HG03571 (cell line): ENCODE measurements at regions not wholly inside any gene's neighbourhood (a gene's known extent, or its start where the extent isn't known, plus 50 kb on each side); places are given as distances from the start of the nearest gene placed in this dataset.

Source experiments
- ATAC-seq: cut with Tn5 transposase; IDR thresholded peaks from one replicate; pipeline ENCODE4 v1.9.1; 2021; ENCODE audit not compliant: unreplicated experiment

DNA sequence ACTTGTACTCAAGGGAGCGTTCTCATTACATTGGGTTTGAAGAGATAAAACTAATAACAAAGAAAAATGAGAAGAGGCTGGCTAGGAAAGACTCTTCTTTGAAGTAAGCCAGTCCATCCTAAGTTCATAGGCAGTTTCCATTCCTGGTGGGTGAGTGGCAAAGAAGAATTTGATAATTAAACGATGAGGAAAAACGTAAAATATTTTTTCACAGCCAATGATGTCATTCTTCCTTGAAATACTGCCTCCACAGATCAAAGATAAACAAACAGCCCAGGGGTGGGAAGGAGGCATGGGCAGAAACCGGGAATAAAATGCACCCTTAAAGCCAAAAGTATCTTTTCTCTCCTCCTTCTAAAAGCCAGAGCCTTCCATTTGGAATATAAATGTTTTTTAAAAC, 346.6 kb downstream of the PMP22 start:
- ATAC-seq = no peak

DNA sequence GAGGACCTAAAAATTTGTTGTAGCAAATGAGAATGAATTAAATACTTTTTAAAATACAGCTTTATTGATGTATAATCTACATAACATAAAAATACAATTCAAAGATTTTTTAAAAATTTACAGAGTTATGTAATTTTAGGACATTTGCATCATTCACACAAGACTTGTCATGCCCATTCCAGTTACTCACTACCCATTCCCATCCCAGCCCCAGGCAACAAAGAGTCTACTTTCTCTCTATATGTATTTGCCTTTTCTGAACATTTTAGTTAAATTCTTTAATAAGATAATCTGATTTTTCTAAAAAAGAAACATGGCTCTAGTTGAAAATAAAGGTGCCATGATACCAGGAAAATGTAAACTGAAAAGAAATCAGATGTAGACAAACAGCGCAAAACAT, 354.2 kb downstream of the PMP22 start:
- no peak for ATAC-seq

DNA sequence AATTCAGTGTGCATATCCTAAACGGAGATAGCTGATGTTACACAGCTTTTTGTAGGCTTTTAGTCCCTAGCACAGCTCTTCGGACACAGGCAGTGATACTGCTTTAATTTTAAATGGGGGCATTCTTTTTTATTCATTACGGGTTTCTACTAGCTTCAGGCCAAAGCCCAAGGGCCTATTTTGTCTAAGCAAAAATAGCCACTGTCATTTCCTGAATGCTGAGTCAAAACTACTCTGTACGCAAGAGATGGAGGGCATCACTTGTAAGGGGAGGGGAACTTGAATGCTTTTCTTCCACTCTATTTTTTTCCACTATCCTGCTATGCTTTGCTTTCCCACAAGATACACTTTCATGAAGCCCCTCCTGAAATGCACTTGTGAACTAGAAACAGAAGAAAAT, 360.7 kb downstream of the PMP22 start:
- ATAC-seq = no peak

DNA sequence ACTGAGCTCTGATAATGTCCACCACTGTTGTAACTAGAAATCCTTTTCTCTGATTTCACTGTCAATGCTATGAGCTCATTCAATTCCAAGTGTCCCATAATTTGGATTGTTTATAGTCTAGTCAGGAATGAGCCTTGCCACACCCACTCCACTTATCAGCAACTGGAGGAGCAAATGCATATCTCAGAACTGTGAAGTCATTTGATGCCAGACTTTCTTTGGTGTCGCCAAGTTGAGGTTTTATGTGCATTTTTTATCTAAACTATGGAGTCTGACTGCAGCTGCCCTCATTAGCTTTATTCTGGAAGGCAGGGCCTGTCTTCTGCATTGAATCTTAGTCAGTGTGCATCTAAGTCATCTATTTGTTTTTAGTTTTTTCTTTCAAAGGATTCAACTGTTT, 361.3 kb downstream of the PMP22 start:
- ATAC-seq = no peak

DNA sequence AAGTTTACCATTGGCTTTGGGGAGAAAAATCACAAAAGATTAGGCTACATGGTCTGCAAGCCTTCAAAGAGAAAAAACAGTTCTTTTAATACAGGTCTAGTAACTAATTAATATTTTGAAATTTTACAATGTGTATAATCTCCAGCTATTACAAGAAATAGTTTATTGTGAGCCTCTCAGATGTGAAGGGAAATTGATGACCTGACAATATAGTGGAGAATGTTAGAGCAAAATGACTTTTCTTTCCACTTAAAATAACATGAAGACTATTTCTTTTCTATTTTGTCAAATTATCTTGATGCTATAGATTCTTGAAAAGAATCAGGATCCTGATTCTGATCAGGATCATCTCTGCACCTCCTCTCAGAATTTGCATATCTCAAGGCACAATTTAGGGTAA, 362.3 kb downstream of the PMP22 start:
- ATAC-seq = no peak

DNA sequence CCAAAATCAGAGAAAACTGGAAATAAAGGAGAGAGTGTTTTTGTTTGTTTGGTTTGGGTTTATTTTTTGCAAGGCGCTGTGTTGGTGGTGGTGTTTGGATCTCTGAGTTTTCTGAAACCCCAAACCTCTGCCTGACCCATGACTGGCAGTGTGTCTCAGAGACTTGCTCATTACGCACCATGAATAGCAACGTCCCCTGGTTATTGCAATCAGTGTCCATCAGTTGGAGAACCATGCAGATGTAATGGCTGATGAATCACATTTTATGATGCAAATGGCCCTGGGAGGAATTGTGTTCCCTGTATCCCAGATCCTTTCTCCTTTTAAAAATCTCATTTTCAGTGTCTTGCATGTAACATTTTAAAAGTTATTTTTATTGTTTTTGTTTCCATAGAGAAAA, 362.8 kb downstream of the PMP22 start:
- ATAC-seq = no peak

DNA sequence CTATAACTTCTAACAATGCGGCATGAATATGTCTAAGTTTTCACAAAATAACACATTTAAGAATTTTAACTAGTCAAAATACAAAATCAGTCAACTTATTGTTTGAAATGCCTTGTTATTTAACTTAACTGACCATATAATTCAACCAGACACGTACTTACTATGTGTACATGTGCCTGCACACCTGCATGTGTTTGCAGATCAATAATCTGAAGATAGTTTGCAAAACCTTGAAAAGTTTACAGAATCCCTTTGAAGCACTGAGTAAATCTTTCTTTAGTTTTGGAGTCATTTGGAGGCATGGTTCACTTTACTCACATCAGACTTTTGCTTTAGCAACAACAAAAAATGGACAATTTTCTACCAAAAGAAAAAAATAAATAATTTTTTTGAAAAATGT, 363.8 kb downstream of the PMP22 start:
- no peak for ATAC-seq

DNA sequence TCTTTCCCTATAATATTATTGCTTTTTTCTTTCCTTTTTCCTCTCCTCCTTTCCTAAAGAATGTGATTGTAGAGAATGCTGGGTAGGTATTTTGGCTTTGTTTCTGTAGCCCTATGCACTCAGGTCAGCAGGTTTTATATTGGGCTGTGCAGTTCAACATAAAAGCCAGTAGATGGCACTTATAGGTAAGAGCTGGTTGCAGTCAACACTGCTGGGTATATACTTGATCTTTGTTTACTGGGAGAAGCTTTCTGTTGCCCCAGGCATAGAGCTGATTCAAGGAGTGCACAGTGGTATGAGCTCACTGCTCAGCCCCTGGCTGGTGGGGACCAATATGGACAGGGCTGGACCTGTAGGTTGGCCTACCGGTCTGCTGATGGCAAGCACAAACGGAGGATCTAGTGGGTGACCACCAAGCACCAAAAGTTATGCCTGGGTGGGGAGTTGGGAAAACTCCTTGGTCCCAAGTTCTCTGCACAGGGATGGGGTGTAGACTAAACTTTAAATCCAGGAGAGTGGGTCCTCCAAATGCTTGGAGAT, 378.9 kb downstream of the PMP22 start:
- ATAC-seq = no peak

DNA sequence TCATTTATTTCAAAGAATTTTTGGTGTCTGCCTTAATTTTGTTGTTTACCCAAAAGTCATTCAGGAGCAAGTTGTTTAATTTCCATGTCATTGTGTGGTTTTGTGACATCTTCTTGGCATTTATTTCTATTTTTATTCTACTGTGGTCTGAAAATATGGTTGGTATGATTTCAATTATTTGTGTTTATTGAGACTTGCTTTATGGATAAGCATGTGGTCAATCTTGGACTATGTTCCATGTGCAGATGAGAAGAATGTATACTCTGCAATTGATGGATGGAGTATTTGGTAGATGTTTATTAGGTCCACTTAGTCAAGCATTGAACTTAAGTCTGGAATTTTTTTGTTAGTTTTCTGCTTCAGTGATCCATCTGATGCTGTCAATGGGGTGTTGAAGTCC, 383.0 kb downstream of the PMP22 start:
- ATAC-seq = no peak

DNA sequence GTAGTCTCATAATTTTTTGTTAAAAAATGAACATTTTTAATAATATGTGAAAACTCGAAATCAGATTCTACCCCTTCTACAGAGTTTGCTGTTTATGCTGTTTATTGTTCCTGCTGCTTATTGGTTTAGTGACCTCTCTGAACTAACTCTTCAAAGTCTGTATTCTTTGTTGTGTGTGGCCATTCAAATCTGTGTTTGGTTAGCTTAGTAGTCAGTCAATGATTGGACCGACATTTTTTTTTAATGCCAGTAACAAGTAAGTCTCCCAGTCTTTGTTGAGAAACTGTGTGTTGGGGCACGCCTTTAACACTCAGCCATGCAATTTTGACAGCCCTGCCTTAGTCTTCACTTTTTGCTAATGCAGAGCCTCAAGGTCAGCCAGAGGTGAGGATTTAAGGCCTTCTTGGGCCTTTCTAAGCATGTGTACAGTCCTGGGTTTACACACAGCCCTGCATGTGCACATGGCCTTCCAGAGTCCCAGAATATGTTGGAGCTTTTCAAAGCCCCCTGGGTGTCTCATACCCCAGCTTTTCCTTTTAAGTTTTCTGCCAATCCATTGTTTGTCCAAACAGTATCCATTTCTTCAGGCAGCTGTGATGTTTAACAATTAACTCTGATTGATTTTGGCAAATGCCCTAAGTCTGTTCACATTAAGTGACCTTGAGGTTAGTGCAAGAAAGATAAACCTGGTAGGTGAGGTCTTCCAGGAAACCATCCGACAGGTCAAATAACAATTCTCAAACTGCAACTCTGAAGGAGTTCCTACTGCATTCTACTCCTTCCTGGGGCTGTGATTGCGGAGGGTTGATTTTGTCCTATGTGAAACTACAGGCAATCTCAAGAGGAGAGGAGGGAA, 389.3 kb downstream of the PMP22 start:
- ATAC-seq = no peak

DNA sequence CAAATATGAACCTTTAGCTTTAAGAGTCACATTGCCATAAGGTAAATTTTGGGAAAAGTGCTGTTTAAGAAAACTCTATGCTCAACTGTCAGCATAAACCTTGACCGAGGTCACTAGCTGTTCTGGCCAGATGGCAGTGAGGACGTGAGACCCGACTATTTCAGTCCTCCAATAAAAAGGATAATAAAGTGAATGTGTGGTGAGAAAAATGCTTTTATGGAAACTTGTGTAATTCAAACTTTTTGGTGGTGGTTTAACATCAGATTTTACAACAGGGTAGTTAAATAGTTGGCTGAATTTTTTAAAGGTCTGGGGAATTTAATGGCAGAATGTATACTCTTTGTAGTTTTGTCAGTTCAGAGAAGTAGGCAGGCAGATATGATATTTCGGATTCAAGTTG, 391.1 kb downstream of the PMP22 start:
- no peak for ATAC-seq

DNA sequence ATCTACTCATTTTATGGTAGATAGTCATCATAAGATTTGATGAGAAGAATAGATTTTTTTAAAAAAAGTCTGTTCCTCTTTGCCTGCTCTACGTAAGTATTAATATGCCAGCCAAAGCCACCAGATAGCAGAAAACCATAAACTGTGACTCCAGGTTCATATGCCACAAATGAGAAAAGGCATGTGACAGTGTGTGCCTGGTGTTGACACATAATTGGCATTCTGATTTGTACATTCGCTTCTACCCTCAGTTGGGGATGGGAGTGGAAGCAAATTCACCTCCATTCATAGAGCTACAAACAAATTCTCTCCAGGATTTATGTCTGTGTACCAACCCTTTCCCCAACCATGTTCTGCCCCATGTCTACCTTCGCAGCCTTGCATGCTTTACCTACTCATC, 391.6 kb downstream of the PMP22 start:
- no peak for ATAC-seq

DNA sequence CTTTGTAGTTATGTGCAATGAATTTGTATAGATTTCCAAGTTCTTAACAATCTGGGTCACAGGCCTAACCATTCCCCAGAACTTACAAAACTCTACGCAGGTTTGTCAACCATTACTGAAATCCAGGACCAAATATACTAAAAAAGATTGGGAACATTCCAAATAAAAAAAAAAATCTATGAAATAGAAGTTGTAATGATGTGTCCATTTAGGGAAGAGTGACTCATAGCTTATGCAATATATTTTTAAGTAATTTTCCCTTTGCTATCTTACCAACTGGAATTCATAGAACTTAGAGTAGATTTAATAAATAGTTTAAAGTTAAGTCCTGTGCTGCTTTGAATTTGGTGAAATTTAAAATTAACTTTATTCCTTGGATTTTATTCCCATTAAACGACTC, 393.2 kb downstream of the PMP22 start:
- no peak for ATAC-seq

DNA sequence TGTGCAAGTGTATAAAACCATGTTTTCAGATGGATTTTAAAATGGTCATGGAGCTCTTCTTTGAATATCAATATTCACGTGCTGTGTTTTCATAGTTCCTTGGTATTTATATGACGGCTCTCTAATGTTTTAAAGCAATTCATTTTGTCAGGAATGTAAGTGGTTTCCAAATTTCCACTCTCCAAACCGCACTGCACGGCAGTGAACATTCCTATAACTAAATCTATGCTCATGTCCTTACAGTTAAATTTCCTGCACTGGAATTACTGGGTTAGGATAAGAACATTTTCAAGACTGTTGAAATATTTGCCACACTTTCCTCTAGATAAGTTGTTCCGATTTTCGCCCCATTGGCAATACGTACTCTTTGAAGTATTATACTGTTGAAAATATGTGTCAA, 398.9 kb downstream of the PMP22 start:
- ATAC-seq = no peak

DNA sequence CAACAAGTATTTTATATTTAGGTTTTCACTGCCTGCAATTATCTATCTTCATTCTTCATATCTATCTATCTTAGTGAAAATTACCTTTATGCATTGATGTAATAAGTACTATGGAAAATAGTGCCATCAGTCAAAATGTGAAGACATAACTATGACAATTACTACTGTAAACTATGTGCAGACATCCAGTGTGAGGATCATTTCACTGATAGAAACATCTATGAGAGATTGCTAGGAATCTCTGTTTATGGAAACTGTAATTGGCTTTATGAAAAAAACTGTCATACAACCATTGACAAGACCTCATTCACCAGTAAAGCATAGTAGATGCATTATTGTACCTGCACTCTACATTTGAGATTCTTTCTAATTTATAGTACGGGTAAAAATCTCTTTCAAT, 401.0 kb downstream of the PMP22 start:
- ATAC-seq = no peak

DNA sequence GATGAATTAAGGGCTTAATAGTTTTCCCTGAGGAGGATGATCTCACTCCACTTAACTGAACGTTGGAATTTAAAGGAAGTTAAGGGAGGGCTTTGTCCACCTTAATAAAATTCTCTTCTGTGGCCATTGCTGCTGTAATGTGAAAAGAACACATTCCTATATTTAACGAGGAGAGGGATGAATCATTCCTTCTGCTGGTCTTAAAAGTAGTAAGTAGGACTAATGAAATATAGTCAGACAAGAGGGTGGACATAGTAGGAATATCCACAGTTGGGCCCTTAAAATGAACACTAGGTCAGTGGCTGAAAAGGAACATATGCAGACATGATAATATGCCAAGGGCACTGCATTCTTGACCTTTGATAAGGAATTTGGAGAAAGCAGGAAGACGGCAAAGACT, 405.6 kb downstream of the PMP22 start:
- ATAC-seq = no peak

DNA sequence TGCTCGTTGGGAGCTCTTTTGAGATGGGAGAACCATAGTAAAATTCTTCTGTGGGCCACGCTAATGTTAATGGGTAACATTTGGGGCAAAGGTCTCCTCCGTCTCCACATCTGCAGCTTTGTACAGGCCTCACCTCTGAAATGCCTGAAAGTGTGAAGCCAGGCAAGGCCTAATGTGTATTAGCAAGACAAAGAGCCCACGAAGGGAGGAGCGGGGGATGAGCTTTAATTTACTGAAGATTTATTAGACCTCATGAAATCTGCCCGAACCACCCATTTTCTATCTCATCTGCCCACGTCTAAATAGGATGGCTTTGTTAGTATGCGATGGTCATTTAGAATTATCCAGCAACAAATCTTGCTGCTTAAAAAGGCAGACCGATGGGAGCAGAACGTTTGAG, 408.9 kb downstream of the PMP22 start:
- ATAC-seq = no peak

DNA sequence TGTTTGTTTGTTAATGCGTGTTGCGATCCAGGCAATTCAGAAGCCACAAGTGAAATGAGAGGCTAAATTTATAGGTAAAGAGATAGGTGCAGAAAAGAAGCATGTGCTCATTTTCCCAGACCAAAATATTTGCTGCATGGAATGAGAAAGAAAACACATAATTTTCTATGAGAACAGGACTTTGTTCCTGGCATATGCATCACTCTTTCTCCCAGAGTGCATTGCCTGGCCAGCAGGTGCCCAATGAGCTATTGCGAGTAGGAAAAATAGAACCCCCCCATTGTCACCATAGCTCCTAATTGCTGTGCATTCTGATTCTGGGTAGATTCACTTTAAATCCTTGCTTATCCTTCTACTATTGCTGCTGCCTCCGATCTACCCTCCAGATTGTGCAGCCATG, 410.4 kb downstream of the PMP22 start:
- no peak for ATAC-seq

DNA sequence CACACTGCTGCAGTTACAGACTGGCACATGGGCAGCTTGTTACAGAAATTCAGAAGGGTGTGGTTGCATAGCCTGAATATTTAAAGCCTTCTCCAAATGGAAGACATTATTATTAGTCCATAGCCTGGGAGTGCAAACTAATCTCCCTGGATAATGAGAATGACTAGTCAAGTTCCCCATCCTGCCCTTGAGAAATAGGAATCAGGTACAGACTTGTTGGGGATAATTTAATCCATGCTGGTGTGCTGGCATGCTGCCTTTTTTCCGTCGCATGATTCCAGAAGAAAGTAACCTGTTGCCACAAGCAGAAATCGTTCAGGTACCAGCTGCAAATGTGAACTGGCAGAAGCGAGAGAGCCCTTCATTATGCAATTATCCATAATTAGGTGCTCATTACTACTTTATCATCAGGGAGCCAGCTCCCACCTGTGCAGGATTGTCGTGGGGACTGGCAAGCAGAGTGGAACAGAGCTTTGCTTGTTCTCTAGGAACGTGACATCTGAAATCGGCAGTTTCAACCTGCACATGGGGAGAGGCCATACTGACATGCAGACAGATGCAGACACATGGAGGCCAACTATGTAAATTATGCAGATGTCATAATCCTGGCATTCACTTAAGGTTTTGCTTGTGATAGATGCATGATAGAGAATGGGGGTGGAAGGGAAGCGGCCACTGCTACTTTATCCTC, 419.4 kb downstream of the PMP22 start:
- ATAC-seq = no peak

DNA sequence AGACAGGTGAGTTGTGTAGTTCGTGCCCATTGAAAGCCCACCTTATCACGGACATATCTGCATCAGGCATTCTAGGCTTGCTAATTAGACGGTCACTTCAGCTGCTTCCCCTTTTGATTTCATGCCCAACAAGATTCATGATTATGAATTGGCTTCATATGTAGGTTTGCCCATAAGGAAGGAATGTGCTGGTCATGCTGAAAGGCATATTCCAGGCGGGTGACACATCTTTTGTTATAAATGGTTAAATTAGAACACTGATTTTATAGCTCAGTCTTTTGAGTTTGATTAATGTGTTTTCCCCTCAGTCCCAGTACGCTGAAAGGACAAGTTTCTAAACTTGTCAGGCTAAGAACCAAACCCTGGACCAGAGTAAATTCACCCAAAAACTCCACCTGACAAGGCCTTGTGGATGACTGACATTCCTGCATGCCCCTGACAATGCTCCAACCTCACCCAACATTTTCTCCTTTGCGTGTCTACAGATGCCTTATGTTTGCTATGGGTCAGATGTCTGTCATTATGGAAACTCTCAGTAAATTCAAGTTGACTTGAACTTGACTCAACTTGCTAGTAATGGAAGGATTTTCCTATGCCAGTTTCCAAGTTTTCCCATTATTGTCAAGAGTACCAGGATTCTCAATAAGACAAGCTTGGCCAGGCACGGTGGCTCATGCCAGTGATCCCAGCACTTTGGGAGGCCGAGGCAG, 421.9 kb downstream of the PMP22 start:
- ATAC-seq = no peak

DNA sequence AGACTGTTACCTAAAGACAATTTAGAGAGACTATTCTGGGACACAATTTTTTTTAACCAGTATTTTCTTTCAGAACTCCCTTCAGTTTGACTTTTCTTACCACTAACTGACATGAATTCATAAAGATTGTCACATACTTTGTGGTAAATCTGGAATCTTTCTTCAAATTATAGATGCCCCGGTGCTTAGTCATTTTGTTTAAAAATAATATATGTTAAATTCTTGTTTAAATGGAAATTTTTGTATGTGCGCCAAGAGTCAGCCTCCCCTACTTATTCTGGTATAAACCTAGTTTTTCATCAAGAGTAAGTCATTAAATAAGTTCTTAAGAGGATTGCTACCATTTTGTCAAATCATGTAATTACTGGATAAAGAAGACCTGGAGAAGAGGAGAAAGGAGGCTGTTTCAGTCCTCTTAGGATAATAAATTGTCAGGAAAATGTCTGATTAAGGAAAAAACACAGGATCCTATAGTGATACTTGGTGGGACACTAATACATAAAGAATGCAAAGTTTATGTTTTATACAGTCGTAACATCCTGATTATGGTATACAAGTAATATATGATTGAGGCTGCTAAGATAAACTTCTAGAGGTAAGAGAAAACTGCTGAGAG, 424.4 kb downstream of the PMP22 start:
- ATAC-seq = no peak
